PC-9 (cell line): ENCODE measurements at regions not wholly inside any gene's neighbourhood (a gene's known extent, or its start where the extent isn't known, plus 50 kb on each side); places are given as distances from the start of the nearest gene placed in this dataset.

Experiments used
- BruUV-seq: library from RNA; stranded (reverse); fragments of 400-500 nt; replicated peaks from 2 replicates; lab custom pipeline; 2021; lab: Mats Ljungman, UMichigan
- CTCF ChIA-PET: fragments of 300-600 bp; sonication (Branson Sonifier 250); formaldehyde crosslinking; loops from one replicate; lab custom pipeline; 2022; ENCODE audit warnings: antibody characterized with exemption; lab: Charles Lee
- POLR2A ChIA-PET: fragments of 300-600 bp; sonication (Branson Sonifier 250); formaldehyde crosslinking; loops from one replicate; lab custom pipeline; 2022; ENCODE audit warnings: antibody characterized with exemption; ENCODE audit not compliant: unreplicated experiment; lab: Charles Lee
- DNase-seq, 2 experiments: peaks; one replicate each; pipeline versions ENCODE4 v3.0.0 to v3.0.0-alpha.2; 2015 to 2022; ENCODE audit warnings: mixed read lengths in 1 of 2
- H2AFZ ChIP-seq: fragments of 200-600 bp; sonication (generic); 2 replicates; pipeline ENCODE4 v1.8.1; 2017; ENCODE audit warnings: antibody characterized with exemption
- H3F3A ChIP-seq: fragments of 200-600 bp; sonication (generic); 2 replicates; pipeline ENCODE4 v1.8.1; 2017; ENCODE audit warnings: antibody characterized with exemption, mild to moderate bottlenecking, low read depth; ENCODE audit not compliant: insufficient read depth
- H3K27ac ChIP-seq: fragments of 200-600 bp; sonication (generic); 2 replicates; pipeline ENCODE4 v1.6.1; 2016; ENCODE audit warnings: mixed run types
- H3K27me3 ChIP-seq: fragments of 200-600 bp; sonication (generic); 2 replicates; pipeline ENCODE4 v1.6.1; 2016; ENCODE audit warnings: low read depth, mixed run types; ENCODE audit not compliant: insufficient read depth
- H3K36me3 ChIP-seq: fragments of 200-600 bp; sonication (generic); 2 replicates; pipeline ENCODE4 v1.6.1; 2016; ENCODE audit warnings: low read depth, mixed run types
- H3K4me1 ChIP-seq: fragments of 200-600 bp; sonication (generic); replicated peaks from 2 replicates; pipeline ENCODE4 v1.6.1; 2016; ENCODE audit warnings: mixed run types; ENCODE audit not compliant: insufficient read depth
- H3K4me2 ChIP-seq: fragments of 200-600 bp; sonication (generic); 2 replicates; pipeline ENCODE4 v1.6.1; 2017; ENCODE audit warnings: mixed run types
- H3K4me3 ChIP-seq: fragments of 200-600 bp; sonication (generic); 2 replicates; pipeline ENCODE4 v1.6.1; 2016; ENCODE audit warnings: mixed run types
- H3K79me2 ChIP-seq: fragments of 200-600 bp; sonication (generic); 2 replicates; pipeline ENCODE4 v1.6.1; 2017; ENCODE audit warnings: low read depth, mixed run types
- H3K9me2 ChIP-seq: fragments of 200-600 bp; sonication (generic); 2 replicates; pipeline ENCODE4 v1.8.1; 2017; ENCODE audit warnings: mild to moderate bottlenecking; ENCODE audit not compliant: insufficient read depth
- H3K9me3 ChIP-seq: fragments of 200-600 bp; sonication (generic); 2 replicates; pipeline ENCODE4 v1.8.1; 2016; ENCODE audit warnings: low read depth; ENCODE audit not compliant: insufficient read depth
- H4K20me1 ChIP-seq: fragments of 200-600 bp; sonication (generic); 2 replicates; pipeline ENCODE4 v1.8.1; 2017; ENCODE audit not compliant: insufficient read depth
- EZH2 ChIP-seq: fragments of 200-600 bp; sonication (generic); IDR thresholded peaks from 2 replicates; pipeline ENCODE4 v1.8.0; 2017; ENCODE audit warnings: antibody characterized with exemption, low read depth
- intact Hi-C: fragments of 100-400 bp; cut with micrococcal nuclease; formaldehyde crosslinking; loops from one replicate; pipeline ENCODE4 v1.10.0; 2022; ENCODE audit not compliant: unreplicated experiment
- TF ChIP-seq, protein P1 (sequence below): fragments of 200-600 bp; sonication (generic); conservative IDR thresholded peaks from 2 replicates; pipeline ENCODE4 v1.6.1; 2017; ENCODE audit warnings: mixed run types, antibody characterized with exemption, mild to moderate bottlenecking, moderate library complexity

DNA sequence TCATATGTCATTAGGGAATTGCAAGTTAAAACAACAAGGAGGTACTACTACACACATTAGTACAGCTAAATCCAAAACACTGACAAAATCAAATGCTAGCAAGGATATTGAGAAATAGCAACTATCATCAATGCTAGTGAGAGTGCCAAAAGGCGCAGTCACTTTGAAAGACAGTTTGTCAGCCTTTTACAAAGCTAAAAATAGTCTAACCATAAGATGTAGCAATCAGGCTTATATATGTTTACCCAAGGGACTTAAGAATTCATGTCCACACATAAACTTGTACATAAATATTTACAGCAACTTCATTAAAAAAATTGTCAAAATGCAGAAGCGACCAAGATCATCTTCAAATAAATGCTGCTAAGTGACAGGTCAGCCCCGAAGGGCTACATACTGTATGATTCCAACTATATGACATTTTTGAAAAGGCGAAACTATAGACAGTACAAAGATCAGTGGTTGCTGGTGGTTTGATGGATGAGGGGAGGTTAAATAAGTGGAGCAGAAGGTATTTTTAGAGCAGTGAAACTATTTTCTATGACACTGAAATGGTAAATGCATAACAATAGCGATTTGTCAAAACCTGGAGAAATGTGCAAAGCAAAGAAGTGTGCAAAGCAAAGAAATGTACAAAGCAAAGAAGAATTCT, 704.8 kb downstream of the ARAP2 start:
- DNase-seq = no peak

DNA sequence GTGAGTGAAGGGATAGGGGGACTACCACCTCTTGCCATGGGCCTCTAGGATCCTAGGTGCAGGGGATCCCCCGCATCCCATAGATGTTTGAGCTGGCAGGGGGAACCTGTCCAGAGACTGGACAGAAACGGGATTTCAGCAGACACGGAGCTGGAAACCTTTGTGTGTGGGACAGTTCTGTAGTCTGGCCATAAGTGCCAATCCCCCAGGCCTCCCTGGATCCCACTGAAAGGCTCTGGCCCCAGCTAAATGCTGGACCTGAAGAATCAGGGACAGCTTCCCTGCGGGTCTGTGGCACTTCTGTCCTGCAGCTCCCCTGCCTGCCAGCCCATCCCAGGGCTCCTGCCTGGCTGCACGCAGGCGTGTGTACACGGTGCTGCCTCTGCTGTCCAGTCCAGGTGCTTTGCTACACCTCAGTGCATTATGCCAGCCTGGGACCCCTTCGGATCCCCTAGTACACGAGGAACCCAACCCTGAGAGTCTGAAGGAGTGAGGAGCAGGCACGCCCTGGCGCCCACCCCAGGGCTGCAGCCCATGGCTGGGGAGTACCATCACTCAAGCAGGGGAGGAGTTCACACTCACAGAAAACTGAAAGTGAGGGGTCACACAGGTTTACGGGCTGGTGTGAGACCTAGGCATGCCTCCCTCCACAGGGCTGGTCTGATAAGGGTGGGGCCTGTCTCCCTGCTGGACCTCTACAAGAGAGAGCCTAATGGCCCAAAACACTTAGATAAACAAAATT, 703.0 kb downstream of the ARAP2 start:
- no peak overlapping the region for H3K27ac ChIP-seq
- intact Hi-C loops = no loop called here
- DNase-seq = no peak
- no peaks in the 10 kb centered on the region for H3F3A ChIP-seq
- no peaks in the 10 kb centered on the region for H3K27me3 ChIP-seq
- no peaks in the 10 kb centered on the region for H3K9me3 ChIP-seq
- no peaks in the 10 kb centered on the region for H3K9me2 ChIP-seq
- H3K79me2 ChIP-seq = no peaks in the 10 kb centered on the region
- H3K4me3 ChIP-seq = no peak overlapping the region
- CTCF ChIA-PET = no interaction called here
- H4K20me1 ChIP-seq = no peaks in the 10 kb centered on the region
- H3K4me2 ChIP-seq = no peak overlapping the region
- TF ChIP-seq, protein P1, sequence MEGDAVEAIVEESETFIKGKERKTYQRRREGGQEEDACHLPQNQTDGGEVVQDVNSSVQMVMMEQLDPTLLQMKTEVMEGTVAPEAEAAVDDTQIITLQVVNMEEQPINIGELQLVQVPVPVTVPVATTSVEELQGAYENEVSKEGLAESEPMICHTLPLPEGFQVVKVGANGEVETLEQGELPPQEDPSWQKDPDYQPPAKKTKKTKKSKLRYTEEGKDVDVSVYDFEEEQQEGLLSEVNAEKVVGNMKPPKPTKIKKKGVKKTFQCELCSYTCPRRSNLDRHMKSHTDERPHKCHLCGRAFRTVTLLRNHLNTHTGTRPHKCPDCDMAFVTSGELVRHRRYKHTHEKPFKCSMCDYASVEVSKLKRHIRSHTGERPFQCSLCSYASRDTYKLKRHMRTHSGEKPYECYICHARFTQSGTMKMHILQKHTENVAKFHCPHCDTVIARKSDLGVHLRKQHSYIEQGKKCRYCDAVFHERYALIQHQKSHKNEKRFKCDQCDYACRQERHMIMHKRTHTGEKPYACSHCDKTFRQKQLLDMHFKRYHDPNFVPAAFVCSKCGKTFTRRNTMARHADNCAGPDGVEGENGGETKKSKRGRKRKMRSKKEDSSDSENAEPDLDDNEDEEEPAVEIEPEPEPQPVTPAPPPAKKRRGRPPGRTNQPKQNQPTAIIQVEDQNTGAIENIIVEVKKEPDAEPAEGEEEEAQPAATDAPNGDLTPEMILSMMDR = no peak
- TF ChIP-seq EZH2 = no peak
- no peaks in the 10 kb centered on the region for H3K36me3 ChIP-seq
- no peak overlapping the region for H2AFZ ChIP-seq
- no peaks in the 10 kb centered on the region for H3K4me1 ChIP-seq
- no TSS peak for BruUV-seq
- POLR2A ChIA-PET = no interaction called here

More for the DNA sequence above, 704.8 kb downstream of the ARAP2 start:
- H3K27me3 ChIP-seq = no peaks in the 10 kb centered on the region
- H3K4me2 ChIP-seq = no peak overlapping the region
- H2AFZ ChIP-seq = no peak overlapping the region
- no peaks in the 10 kb centered on the region for H4K20me1 ChIP-seq
- intact Hi-C loops = no loop called here
- no peak overlapping the region for H3K4me3 ChIP-seq
- no peak for TF ChIP-seq EZH2
- TF ChIP-seq, protein P1 = no peak
- no peaks in the 10 kb centered on the region for H3F3A ChIP-seq
- no TSS peak for BruUV-seq
- ChIA-PET CTCF (no interaction called here), POLR2A (no interaction called here)
- no peak overlapping the region for H3K27ac ChIP-seq
- no peaks in the 10 kb centered on the region for H3K79me2 ChIP-seq
- H3K9me2 ChIP-seq = no peaks in the 10 kb centered on the region
- H3K9me3 ChIP-seq = no peaks in the 10 kb centered on the region
- H3K36me3 ChIP-seq = no peaks in the 10 kb centered on the region
- H3K4me1 ChIP-seq = no peaks in the 10 kb centered on the region

DNA sequence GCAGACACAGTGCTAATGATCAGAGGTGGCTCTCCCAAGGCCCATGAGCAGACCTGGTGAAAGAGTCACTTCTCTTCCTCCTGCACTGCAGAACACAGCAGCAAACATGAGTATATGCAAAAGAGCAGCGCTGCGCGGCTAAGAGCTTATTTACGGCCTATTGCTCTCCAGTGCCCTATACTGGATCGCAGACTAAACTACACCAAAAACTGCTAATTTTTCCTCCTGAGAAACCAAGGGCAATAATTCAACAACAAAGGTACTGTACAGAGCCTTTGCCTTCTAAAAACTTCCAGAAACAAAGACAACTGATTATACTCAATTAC, 702.5 kb downstream of the ARAP2 start:
- DNase-seq = no peak
- Histone ChIP-seq H3K9me2 (no peaks in the 10 kb centered on the region), H4K20me1 (no peaks in the 10 kb centered on the region), H3K4me2 (no peak overlapping the region), H3K4me1 (no peaks in the 10 kb centered on the region), H3K9me3 (no peaks in the 10 kb centered on the region), H3K27ac (no peak overlapping the region), H3F3A (no peaks in the 10 kb centered on the region), H2AFZ (no peak overlapping the region), H3K27me3 (no peaks in the 10 kb centered on the region), H3K4me3 (no peak overlapping the region), H3K36me3 (no peaks in the 10 kb centered on the region), H3K79me2 (no peaks in the 10 kb centered on the region)
- TF ChIP-seq EZH2 = no peak
- TF ChIP-seq, protein P1 = no peak
- no TSS peak for BruUV-seq
- intact Hi-C loops = no loop called here
- CTCF ChIA-PET = no interaction called here
- POLR2A ChIA-PET = no interaction called here
